CD14-positive monocyte (primary cell): ENCODE measurements at regions not wholly inside any gene's neighbourhood (a gene's known extent, or its start where the extent isn't known, plus 50 kb on each side); places are given as distances from the start of the nearest gene placed in this dataset.

ENCODE experiments used
- DNase-seq, 3 donors: peaks; one replicate each; pipeline ENCODE4 v3.0.0-alpha.2; 2011 to 2022
- H2AFZ ChIP-seq: 2 replicates; pipeline ENCODE4 v1.6.0; 2012; ENCODE audit warnings: mild to moderate bottlenecking, low read depth, low read length, inconsistent platforms; ENCODE audit not compliant: insufficient read depth, poor library complexity, severe bottlenecking
- H3K27ac ChIP-seq, 2 donors: 1 replicate in 1 of 2; 2 replicates in 1 of 2; pipeline ENCODE4 v1.5.1; 2012 to 2013; ENCODE audit warnings: low read length in 2 of 2, control low read depth in 1 of 2, inconsistent platforms in 1 of 2, low read depth in 1 of 2, mild to moderate bottlenecking in 1 of 2
- H3K27me3 ChIP-seq, 2 donors: one replicate each; pipeline versions ENCODE4 v1.6.0 to v1.6.1; 2011 to 2013; ENCODE audit warnings: low read length in 2 of 2; ENCODE audit not compliant: control insufficient read depth in 2 of 2, insufficient read depth in 2 of 2
- H3K36me3 ChIP-seq, 2 donors: replicated peaks in 1 of 2; 1 replicate in 1 of 2; 2 replicates in 1 of 2; pipeline versions ENCODE4 v1.5.1 to v1.6.1; 2012 to 2013; ENCODE audit warnings: low read length in 2 of 2, control low read depth in 1 of 2, inconsistent platforms in 1 of 2, mild to moderate bottlenecking in 1 of 2; ENCODE audit not compliant: insufficient read depth in 2 of 2, control insufficient read depth in 1 of 2
- H3K4me1 ChIP-seq, 2 donors: 1 replicate in 1 of 2; 2 replicates in 1 of 2; pipeline versions ENCODE4 v1.5.1 to v1.6.1; 2012 to 2013; ENCODE audit warnings: low read length in 2 of 2, control low read depth in 1 of 2, inconsistent platforms in 1 of 2, mild to moderate bottlenecking in 1 of 2, moderate library complexity in 1 of 2; ENCODE audit not compliant: insufficient read depth in 2 of 2, control insufficient read depth in 1 of 2
- H3K4me2 ChIP-seq: replicated peaks from 2 replicates; pipeline ENCODE3; 2012; ENCODE audit warnings: low read length, moderate library complexity, mild to moderate bottlenecking; ENCODE audit not compliant: poor library complexity, severe bottlenecking; ENCODE audit errors: extremely low read depth
- H3K4me3 ChIP-seq, 3 experiments: fragments of 200-600 bp in 1 of 3; sonication (generic) in 1 of 3; replicated peaks in 1 of 3; 1 replicate in 2 of 3; 2 replicates in 1 of 3; pipeline ENCODE4 v1.5.1; 2011 to 2013; ENCODE audit warnings: low read length in 3 of 3, mild to moderate bottlenecking in 3 of 3, control low read depth in 2 of 3, low read depth in 2 of 3, inconsistent platforms in 1 of 3, moderate library complexity in 1 of 3
- H3K79me2 ChIP-seq: 2 replicates; pipeline ENCODE4 v1.6.0; 2012; ENCODE audit warnings: mild to moderate bottlenecking, control low read depth, inconsistent platforms, low read length, moderate library complexity; ENCODE audit not compliant: insufficient read depth
- H3K9ac ChIP-seq: 2 replicates; pipeline ENCODE4 v1.6.0; 2017; ENCODE audit warnings: low read length, mild to moderate bottlenecking; ENCODE audit not compliant: insufficient read depth, poor library complexity, severe bottlenecking
- H3K9me3 ChIP-seq, 2 donors: replicated peaks in 1 of 2; 1 replicate in 1 of 2; 2 replicates in 1 of 2; pipeline versions ENCODE4 v1.5.1 to v1.6.1; 2012 to 2013; ENCODE audit warnings: low read length in 2 of 2, control low read depth in 1 of 2; ENCODE audit not compliant: control insufficient read depth in 1 of 2, insufficient read depth in 1 of 2
- H4K20me1 ChIP-seq: 2 replicates; pipeline ENCODE4 v1.6.0; 2012; ENCODE audit warnings: mild to moderate bottlenecking, low read length, control low read depth, moderate library complexity; ENCODE audit not compliant: insufficient read depth
- H3K27ac Mint-ChIP-seq, 7 donors: one replicate each; pipeline ENCODE4 v1.8.0; 2020; ENCODE audit warnings: mild to moderate bottlenecking in 7 of 7, mixed read lengths in 7 of 7, moderate library complexity in 6 of 7, inconsistent platforms in 2 of 7
- H3K27me3 Mint-ChIP-seq, 3 donors: one replicate each; pipeline ENCODE4 v1.8.0; 2021 to 2022; ENCODE audit warnings: low read depth in 3 of 3, mild to moderate bottlenecking in 3 of 3, mixed read lengths in 3 of 3, moderate library complexity in 3 of 3, inconsistent platforms in 1 of 3
- H3K36me3 Mint-ChIP-seq, 2 donors: one replicate each; pipeline ENCODE4 v1.8.0; 2020; ENCODE audit warnings: mixed read lengths in 2 of 2, inconsistent platforms in 1 of 2, mild to moderate bottlenecking in 1 of 2
- H3K4me1 Mint-ChIP-seq: one replicate; pipeline ENCODE4 v1.8.0; 2020; ENCODE audit warnings: mild to moderate bottlenecking, mixed read lengths
- H3K4me3 Mint-ChIP-seq, 2 donors: one replicate each; pipeline ENCODE4 v1.8.0; 2020; ENCODE audit warnings: mild to moderate bottlenecking in 2 of 2, mixed read lengths in 2 of 2, moderate library complexity in 1 of 2
- H3K9me3 Mint-ChIP-seq, 7 donors: one replicate each; pipeline ENCODE4 v1.8.0; 2020 to 2022; ENCODE audit warnings: mixed read lengths in 7 of 7, mild to moderate bottlenecking in 6 of 7, moderate library complexity in 6 of 7, inconsistent platforms in 2 of 7
- WGBS: methylation state at CpG from one replicate; pipeline ENCODE4 v1.1.5; 2013; ENCODE audit warnings: missing lambda C conversion rate; ENCODE audit not compliant: insufficient coverage; 5-methylcytosine and 5-hydroxymethylcytosine counted together
- intact Hi-C, 2 donors: fragments of 100-400 bp; cut with micrococcal nuclease; formaldehyde crosslinking; loops; one replicate each; pipeline versions ENCODE4 v1.15.0 to v1.15.1; 2023
- TF ChIP-seq, protein P1 (sequence below): fragments of 200-600 bp; IDR thresholded peaks from one replicate; pipeline ENCODE4 v1.8.0; 2022; ENCODE audit warnings: antibody characterized with exemption, mild to moderate bottlenecking

DNA sequence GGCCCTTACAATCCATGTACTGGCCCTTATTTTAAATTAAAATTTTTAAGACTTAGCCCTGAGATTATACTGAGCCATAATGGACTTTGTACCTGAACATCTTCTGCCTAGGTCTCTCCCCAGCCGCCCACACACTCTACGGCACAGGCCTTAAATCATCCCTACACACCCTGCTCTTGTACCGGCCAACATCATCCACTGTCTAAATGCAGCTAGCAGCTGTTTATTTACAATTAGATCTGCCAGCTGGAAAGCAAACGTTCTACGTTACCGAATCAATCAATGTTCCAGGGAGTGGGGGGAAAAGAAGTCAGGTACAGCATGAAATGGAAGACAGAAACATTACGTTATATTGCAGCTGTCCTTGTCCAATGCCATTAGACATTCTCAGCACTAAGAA, 88.4 kb upstream of the GRAMD2B start:
- WGBS = 100% methylated on average over 2 of the region's 7 CpGs
- H3K27ac Mint-ChIP-seq = no peak overlapping the region
- TF ChIP-seq, protein P1, sequence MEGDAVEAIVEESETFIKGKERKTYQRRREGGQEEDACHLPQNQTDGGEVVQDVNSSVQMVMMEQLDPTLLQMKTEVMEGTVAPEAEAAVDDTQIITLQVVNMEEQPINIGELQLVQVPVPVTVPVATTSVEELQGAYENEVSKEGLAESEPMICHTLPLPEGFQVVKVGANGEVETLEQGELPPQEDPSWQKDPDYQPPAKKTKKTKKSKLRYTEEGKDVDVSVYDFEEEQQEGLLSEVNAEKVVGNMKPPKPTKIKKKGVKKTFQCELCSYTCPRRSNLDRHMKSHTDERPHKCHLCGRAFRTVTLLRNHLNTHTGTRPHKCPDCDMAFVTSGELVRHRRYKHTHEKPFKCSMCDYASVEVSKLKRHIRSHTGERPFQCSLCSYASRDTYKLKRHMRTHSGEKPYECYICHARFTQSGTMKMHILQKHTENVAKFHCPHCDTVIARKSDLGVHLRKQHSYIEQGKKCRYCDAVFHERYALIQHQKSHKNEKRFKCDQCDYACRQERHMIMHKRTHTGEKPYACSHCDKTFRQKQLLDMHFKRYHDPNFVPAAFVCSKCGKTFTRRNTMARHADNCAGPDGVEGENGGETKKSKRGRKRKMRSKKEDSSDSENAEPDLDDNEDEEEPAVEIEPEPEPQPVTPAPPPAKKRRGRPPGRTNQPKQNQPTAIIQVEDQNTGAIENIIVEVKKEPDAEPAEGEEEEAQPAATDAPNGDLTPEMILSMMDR = no peak

GRCh38 chr5:126335886-126336285, 87.3 kb upstream of the GRAMD2B start:
- H4K20me1 ChIP-seq = no peaks in the 10 kb centered on the region
- no peak overlapping the region for H3K4me2 ChIP-seq
- 100% methylated on average over 1 of the region's 2 CpGs for WGBS
- no peak overlapping the region for H3K27ac Mint-ChIP-seq
- TF ChIP-seq, protein P1 = no peak
- no peaks in the 10 kb centered on the region for H3K27me3 ChIP-seq
- H3K9me3 Mint-ChIP-seq = no peaks in the 10 kb centered on the region
- DNase-seq = no peak
- H3K36me3 ChIP-seq = no peaks in the 10 kb centered on the region
- no peak overlapping the region for H3K4me3 Mint-ChIP-seq
- peaks cover 0 to 2% (median 2%) of the 10 kb centered on the region in 3 donors for H3K27me3 Mint-ChIP-seq
- no peak overlapping the region for H3K9ac ChIP-seq
- H3K4me3 ChIP-seq = no peak overlapping the region
- H3K36me3 Mint-ChIP-seq = no peaks in the 10 kb centered on the region
- no peak overlapping the region for H2AFZ ChIP-seq
- no peaks in the 10 kb centered on the region for H3K79me2 ChIP-seq
- no peaks in the 10 kb centered on the region for H3K4me1 ChIP-seq
- H3K9me3 ChIP-seq = no peaks in the 10 kb centered on the region
- H3K4me1 Mint-ChIP-seq = no peaks in the 10 kb centered on the region
- intact Hi-C loops = no loop called here
- H3K27ac ChIP-seq = no peak overlapping the region

More for the DNA sequence above, 88.4 kb upstream of the GRAMD2B start:
- Mint-ChIP-seq H3K27me3 (peaks cover 0 to 2% (median 0%) of the 10 kb centered on the region in 3 donors), H3K9me3 (no peaks in the 10 kb centered on the region), H3K4me3 (no peak overlapping the region), H3K36me3 (no peaks in the 10 kb centered on the region), H3K4me1 (no peaks in the 10 kb centered on the region)
- Histone ChIP-seq H3K9me3 (no peaks in the 10 kb centered on the region), H3K4me1 (no peaks in the 10 kb centered on the region), H3K36me3 (no peaks in the 10 kb centered on the region), H3K4me2 (no peak overlapping the region), H2AFZ (no peak overlapping the region), H3K79me2 (no peaks in the 10 kb centered on the region), H4K20me1 (no peaks in the 10 kb centered on the region), H3K9ac (no peak overlapping the region), H3K4me3 (no peak overlapping the region), H3K27me3 (no peaks in the 10 kb centered on the region), H3K27ac (no peak overlapping the region)
- DNase-seq = no peak
- intact Hi-C loops = no loop called here
